GM12875 (cell line): ENCODE measurements at regions not wholly inside any gene's neighbourhood (a gene's known extent, or its start where the extent isn't known, plus 50 kb on each side); places are given as distances from the start of the nearest gene placed in this dataset.

ENCODE experiments used
- H3K4me3 ChIP-seq: one replicate; pipeline ENCODE4 v1.5.1; 2011; ENCODE audit warnings: low read depth, low read length, control low read depth
- TF ChIP-seq, protein P1 (sequence below): IDR thresholded peaks from 2 replicates; pipeline ENCODE4 v1.5.1; 2011; ENCODE audit warnings: low read depth, mild to moderate bottlenecking, control low read depth, inconsistent platforms, low read length, moderate library complexity, borderline replicate concordance; ENCODE audit not compliant: insufficient read depth

DNA sequence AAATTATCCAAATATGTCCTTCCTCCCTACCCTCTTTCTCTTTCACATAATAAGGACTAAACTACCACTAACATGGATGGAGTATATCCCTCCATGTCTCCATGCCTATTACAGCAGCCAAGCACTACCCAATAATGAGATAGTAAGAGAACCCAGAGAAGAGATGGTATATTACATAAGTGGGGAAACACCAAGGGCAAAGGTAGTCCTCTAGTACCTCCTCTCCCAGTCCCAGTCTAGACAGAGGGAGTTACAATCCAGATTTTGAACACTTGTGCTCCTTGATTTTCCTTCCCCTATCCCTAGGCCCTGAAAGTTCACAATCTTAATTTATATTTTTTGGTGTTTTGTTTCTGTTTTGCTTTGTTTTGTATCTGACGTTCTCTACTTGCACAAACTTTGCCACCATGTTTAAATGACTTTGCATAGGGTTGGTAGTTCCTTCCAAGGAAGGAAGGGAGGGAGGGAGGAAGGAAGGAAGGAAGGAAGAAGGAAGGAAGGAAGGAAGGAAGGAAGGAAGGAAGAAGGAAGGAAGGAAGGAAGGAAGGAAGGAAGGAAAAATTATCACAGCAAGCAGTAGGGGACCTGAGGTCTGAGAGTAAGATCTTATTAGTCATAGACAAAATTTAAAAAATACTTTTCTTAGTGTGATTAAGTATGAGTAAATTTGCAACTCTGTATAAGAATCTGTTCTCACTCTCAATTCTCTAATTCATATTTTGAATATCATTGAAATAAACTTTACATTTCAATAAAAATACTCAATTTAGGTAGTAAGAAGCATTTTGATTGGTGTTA lies 521.9 kb downstream of the PTPRC start:
- no peak overlapping the region for H3K4me3 ChIP-seq
- TF ChIP-seq, protein P1, sequence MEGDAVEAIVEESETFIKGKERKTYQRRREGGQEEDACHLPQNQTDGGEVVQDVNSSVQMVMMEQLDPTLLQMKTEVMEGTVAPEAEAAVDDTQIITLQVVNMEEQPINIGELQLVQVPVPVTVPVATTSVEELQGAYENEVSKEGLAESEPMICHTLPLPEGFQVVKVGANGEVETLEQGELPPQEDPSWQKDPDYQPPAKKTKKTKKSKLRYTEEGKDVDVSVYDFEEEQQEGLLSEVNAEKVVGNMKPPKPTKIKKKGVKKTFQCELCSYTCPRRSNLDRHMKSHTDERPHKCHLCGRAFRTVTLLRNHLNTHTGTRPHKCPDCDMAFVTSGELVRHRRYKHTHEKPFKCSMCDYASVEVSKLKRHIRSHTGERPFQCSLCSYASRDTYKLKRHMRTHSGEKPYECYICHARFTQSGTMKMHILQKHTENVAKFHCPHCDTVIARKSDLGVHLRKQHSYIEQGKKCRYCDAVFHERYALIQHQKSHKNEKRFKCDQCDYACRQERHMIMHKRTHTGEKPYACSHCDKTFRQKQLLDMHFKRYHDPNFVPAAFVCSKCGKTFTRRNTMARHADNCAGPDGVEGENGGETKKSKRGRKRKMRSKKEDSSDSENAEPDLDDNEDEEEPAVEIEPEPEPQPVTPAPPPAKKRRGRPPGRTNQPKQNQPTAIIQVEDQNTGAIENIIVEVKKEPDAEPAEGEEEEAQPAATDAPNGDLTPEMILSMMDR, result no peak

DNA sequence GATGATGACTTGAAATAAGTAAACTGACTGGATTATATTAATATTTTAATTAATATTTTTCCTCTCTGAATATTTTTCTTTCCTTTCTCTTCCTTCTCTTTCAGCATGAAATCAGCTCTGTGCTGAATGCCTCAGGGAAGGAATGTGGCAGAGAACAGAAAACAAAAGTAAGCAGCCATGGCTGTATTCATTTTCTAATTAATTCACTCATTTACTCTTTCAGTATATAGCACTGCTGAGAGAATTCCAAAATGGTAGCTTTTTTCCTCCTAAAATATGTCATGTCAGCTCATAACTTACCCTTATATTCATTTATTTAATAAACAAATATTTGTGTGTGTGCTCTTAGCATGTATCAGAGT lies 522.5 kb downstream of the PTPRC start:
- TF ChIP-seq, protein P1, result no peak
- no peak overlapping the region for H3K4me3 ChIP-seq

DNA sequence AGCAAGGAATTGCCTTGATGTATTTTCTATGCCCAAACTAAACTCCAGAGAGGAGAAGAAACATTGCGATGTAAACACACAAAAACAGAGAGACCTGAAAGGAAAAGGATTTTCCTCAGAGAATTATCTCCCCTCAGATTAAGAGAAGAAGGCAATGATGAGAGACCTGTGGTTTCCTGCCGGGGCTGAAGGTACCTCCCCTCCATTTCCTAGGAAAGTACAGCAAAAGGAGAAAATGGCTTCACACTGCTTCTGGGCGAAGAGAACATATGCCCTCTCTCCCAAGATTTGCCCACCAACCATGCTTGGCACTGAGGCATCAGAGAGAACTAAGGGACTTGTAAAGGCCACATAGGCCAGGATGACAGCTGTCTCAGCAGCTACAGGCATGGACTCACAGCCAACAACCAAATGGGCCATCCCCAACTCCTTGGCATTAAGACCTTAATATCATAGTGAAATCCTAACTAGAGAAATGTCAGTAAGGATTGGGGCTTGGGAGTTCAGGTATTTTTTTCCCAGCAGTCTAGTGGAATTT lies 523.0 kb downstream of the PTPRC start:
- TF ChIP-seq, protein P1, result no peak
- no peak overlapping the region for H3K4me3 ChIP-seq

DNA sequence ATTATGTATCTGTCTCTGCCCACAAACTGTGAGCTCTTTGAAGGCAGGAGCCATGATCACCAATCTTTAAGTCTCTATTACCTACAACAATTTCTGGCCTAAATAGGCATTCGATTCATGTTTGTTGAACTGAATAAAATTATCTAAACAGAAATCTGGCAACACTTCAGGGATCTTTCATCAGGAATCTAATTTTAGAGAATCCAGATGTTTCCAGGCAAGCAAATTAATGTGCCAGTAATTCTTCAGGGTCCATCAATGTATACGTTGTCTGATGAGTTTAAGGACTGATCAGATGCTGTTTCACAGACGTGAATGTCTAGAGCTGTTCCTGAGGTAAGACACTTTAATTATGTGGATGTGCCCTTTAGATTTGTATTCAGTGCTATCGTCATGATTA lies 524.4 kb downstream of the PTPRC start:
- H3K4me3 ChIP-seq, result no peak overlapping the region
- TF ChIP-seq, protein P1, result no peak

DNA sequence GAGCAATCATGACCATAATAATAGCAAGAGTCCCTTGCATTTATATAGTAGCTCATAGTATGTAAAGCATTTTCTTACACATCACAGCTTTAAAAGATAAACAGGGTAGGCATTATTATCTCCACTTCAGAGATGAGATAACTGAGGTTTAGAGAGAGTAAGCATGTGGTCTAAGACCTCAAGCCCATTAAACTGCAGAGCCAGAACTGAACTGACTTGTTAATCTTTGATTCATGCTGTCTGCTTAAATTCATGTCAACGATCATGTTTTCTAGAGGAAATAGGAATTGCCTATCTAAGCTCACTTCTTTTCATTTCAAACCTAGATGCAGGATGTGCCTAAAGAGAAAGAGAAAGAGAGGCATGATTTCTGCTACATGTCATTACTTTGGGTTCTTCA lies 524.8 kb downstream of the PTPRC start:
- H3K4me3 ChIP-seq, result no peak overlapping the region
- TF ChIP-seq, protein P1, result no peak

DNA sequence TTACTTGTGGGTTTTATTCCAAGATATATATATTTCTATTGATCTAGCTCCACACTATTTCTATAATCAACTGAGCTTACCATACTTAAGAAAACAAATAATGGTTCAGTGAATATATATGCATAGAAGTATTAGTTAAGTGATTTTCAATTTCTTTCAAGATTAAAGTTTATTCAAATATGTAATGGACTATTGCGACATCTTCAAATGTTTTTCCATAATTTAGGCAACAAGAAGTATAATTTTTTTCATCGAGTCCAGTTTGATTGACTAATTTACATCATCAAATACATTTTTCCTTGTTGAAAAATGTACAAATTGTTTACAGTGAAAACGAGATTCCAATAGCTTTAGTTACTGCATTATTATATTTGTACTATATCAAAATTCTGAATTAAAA lies 528.6 kb downstream of the PTPRC start:
- no peak overlapping the region for H3K4me3 ChIP-seq
- TF ChIP-seq, protein P1, result no peak
